ENCODE measurements at regions not wholly inside any gene's neighbourhood (a gene's known extent, or its start where the extent isn't known, plus 50 kb on each side); places are given as distances from the start of the nearest gene placed in this dataset.
"Not testable (repeated sequence)": the region's sequence is repeated elsewhere in the genome, so short reads cannot be mapped to it uniquely, and the experiment has no call there.

GRCh38 chr2:64887565-64887964 is 101.6 kb upstream of the SLC1A4 start:
- ATAC-seq (no peak), DNase-seq (no peak)
- Mint-ChIP-seq H3K27me3 (ENCODE audit: low read depth in 2 of 2) (peaks cover 8 to 9% of the 10 kb centered on the region in 2 donors), H3K9me3 (no peaks in the 10 kb centered on the region), H3K27ac (no peak overlapping the region), H3K36me3 (no peaks in the 10 kb centered on the region), H3K4me3 (no peak overlapping the region), H3K4me1 (no peaks in the 10 kb centered on the region)
- H3K4me1 ChIP-seq (ENCODE audit: control insufficient read depth, insufficient read depth, low read length) = no peaks in the 10 kb centered on the region
- H3K27me3 ChIP-seq (ENCODE audit: control insufficient read depth, insufficient read depth, low read length) = no peaks in the 10 kb centered on the region
- H3K4me3 ChIP-seq (ENCODE audit: low read length) = no peak overlapping the region
- intact Hi-C loops (cut with micrococcal nuclease) = no loop called here
- WGBS (ENCODE audit: insufficient coverage) = 95% methylated on average over 5 of the region's 5 CpGs
- H3K9me3 ChIP-seq (ENCODE audit: control insufficient read depth, insufficient read depth, low read length) = peaks cover 16% of the 10 kb centered on the region
- H3K36me3 ChIP-seq (ENCODE audit: control insufficient read depth, insufficient read depth, low read length) = no peaks in the 10 kb centered on the region
- no peak for TF ChIP-seq CTCF (IDR thresholded peaks at IDR 0.05)
- H3K27ac ChIP-seq (ENCODE audit: low read length) = no peak overlapping the region

GRCh38 chr2:64888591-64889309 is 100.4 kb upstream of the SLC1A4 start:
- Histone ChIP-seq H3K27me3 (ENCODE audit: control insufficient read depth, insufficient read depth, low read length) (no peaks in the 10 kb centered on the region), H3K4me3 (ENCODE audit: low read length) (no peak overlapping the region), H3K9me3 (ENCODE audit: control insufficient read depth, insufficient read depth, low read length) (peaks cover 16% of the 10 kb centered on the region), H3K4me1 (ENCODE audit: control insufficient read depth, insufficient read depth, low read length) (no peaks in the 10 kb centered on the region), H3K36me3 (ENCODE audit: control insufficient read depth, insufficient read depth, low read length) (no peaks in the 10 kb centered on the region), H3K27ac (ENCODE audit: low read length) (no peak overlapping the region)
- H3K27ac Mint-ChIP-seq = no peak overlapping the region
- no peaks in the 10 kb centered on the region for H3K9me3 Mint-ChIP-seq
- H3K4me1 Mint-ChIP-seq = no peaks in the 10 kb centered on the region
- H3K36me3 Mint-ChIP-seq = no peaks in the 10 kb centered on the region
- no peak overlapping the region for H3K4me3 Mint-ChIP-seq
- WGBS (ENCODE audit: insufficient coverage) = 92% methylated on average over 8 of the region's 11 CpGs
- TF ChIP-seq CTCF (IDR thresholded peaks at IDR 0.05) = no peak
- peaks cover 18 to 21% of the 10 kb centered on the region in 2 donors for H3K27me3 Mint-ChIP-seq (ENCODE audit: low read depth in 2 of 2)
- intact Hi-C loops (cut with micrococcal nuclease) = no loop called here
- ATAC-seq = no peak
- DNase-seq = no peak

GRCh38 chr2:64889803-64890202 is 99.4 kb upstream of the SLC1A4 start:
- H3K9me3 Mint-ChIP-seq = no peaks in the 10 kb centered on the region
- no peak overlapping the region for H3K4me3 Mint-ChIP-seq
- Histone ChIP-seq H3K4me3 (ENCODE audit: low read length) (no peak overlapping the region), H3K36me3 (ENCODE audit: control insufficient read depth, insufficient read depth, low read length) (no peaks in the 10 kb centered on the region), H3K27me3 (ENCODE audit: control insufficient read depth, insufficient read depth, low read length) (no peaks in the 10 kb centered on the region), H3K9me3 (ENCODE audit: control insufficient read depth, insufficient read depth, low read length) (peaks cover 16% of the 10 kb centered on the region), H3K27ac (ENCODE audit: low read length) (no peak overlapping the region), H3K4me1 (ENCODE audit: control insufficient read depth, insufficient read depth, low read length) (no peaks in the 10 kb centered on the region)
- no peaks in the 10 kb centered on the region for H3K4me1 Mint-ChIP-seq
- no peak overlapping the region for H3K27ac Mint-ChIP-seq
- no peak for ATAC-seq
- peaks cover 22 to 28% of the 10 kb centered on the region in 2 donors for H3K27me3 Mint-ChIP-seq (ENCODE audit: low read depth in 2 of 2)
- WGBS (ENCODE audit: insufficient coverage) = 83% methylated on average over 4 of the region's 4 CpGs
- TF ChIP-seq CTCF (IDR thresholded peaks at IDR 0.05) = no peak
- H3K36me3 Mint-ChIP-seq = no peaks in the 10 kb centered on the region
- DNase-seq = no peak
- intact Hi-C loops (cut with micrococcal nuclease) = no loop called here

- ATAC-seq; intact Hi-C loops (cut with micrococcal nuclease); H3K4me1 ChIP-seq (ENCODE audit: control insufficient read depth, insufficient read depth, low read length); H3K9me3 Mint-ChIP-seq; H3K4me3 ChIP-seq (ENCODE audit: low read length); H3K27ac ChIP-seq (ENCODE audit: low read length); DNase-seq; H3K27ac Mint-ChIP-seq; H3K4me3 Mint-ChIP-seq; H3K36me3 Mint-ChIP-seq; H3K36me3 ChIP-seq (ENCODE audit: control insufficient read depth, insufficient read depth, low read length); H3K9me3 ChIP-seq (ENCODE audit: control insufficient read depth, insufficient read depth, low read length); H3K27me3 ChIP-seq (ENCODE audit: control insufficient read depth, insufficient read depth, low read length); H3K4me1 Mint-ChIP-seq: not testable (repeated sequence)
- H3K27me3 Mint-ChIP-seq (ENCODE audit: low read depth in 2 of 2) = peaks cover 21 to 28% of the 10 kb centered on the region in 2 donors
- 94% methylated on average over 2 of the region's 3 CpGs for WGBS (ENCODE audit: insufficient coverage)
Observed at GRCh38 chr2:64896572-64896971, 92.6 kb upstream of the SLC1A4 start.

All from natural killer cell (primary cell).